ENCODE measurements at regions not wholly inside any gene's neighbourhood (a gene's known extent, or its start where the extent isn't known, plus 50 kb on each side); places are given as distances from the start of the nearest gene placed in this dataset.

DNA sequence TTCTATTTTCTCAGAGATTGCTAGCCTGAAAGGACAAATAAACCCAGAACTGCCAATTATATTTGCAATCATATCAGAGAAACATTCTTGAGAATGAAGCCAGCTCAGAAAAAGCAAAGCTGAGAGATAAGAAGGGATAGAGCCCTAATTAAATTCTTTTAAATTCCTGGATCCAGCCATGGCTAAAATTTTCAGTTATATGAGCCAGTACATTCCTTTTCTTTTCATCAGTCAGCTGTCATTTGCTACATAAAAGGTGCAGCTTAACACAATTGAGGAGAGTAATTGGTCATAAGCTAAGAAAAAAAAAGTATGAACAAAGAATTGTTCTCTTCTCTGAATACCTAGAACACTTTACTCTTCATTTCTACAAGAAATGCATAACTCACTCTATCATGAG is 303.5 kb upstream of the FIGN start:
- no peaks in the 10 kb centered on the region for H3K23me2 ChIP-seq (ENCODE audit: low read depth, low read length)
- no peak overlapping the region for H2BK120ac ChIP-seq (replicated peaks; ENCODE audit: low read depth, low read length)

More for the DNA sequence above, 303.5 kb upstream of the FIGN start:
- no peak overlapping the region for H4K5ac ChIP-seq (ENCODE audit: insufficient read length, low read depth, low read length)
- H3K9me3 ChIP-seq (ENCODE audit: insufficient read depth in 2 of 2, low read depth in 1 of 2, low read length in 1 of 2): no peaks in the 10 kb centered on the region
- H4K8ac ChIP-seq (ENCODE audit: extremely low read depth, insufficient read depth, low read length): no peak overlapping the region
- no peak overlapping the region for H2BK12ac ChIP-seq (ENCODE audit: low read depth, low read length)
- H3K4me2 ChIP-seq (ENCODE audit: insufficient read depth in 1 of 2, low read depth in 2 of 2, low read length in 2 of 2): no peak overlapping the region
- no peak overlapping the region for H3K9ac ChIP-seq (replicated peaks in 1 of 4; ENCODE audit: extremely low read depth in 1 of 4, low read depth in 3 of 4, low read length in 3 of 4)
- no peaks in the 10 kb centered on the region for H3K27me3 ChIP-seq (replicated peaks in 1 of 4; ENCODE audit: control insufficient read depth in 3 of 4, extremely low read depth in 1 of 4, insufficient read depth in 3 of 4, low read length in 3 of 4)
- H3K23ac ChIP-seq (ENCODE audit: insufficient read length): no peak overlapping the region
- no peaks in the 10 kb centered on the region for H4K20me1 ChIP-seq (replicated peaks in 1 of 2; ENCODE audit: control insufficient read depth in 1 of 2, insufficient read depth in 2 of 2, low read length in 2 of 2)
- no peak overlapping the region for H3K4me3 ChIP-seq (ENCODE audit: extremely low read depth in 1 of 4, insufficient read depth in 2 of 4, low read depth in 3 of 4, low read length in 4 of 4)
- no peaks in the 10 kb centered on the region for H3K79me2 ChIP-seq (ENCODE audit: control insufficient read depth in 1 of 2, insufficient read depth in 2 of 2, low read length in 2 of 2)
- no peak overlapping the region for H3K14ac ChIP-seq (ENCODE audit: insufficient read length)
- ChIA-PET POLR2A (ENCODE audit: partially characterized antibody) (no interaction called here), CTCF (ENCODE audit: partially characterized antibody) (no interaction called here)
- no peak overlapping the region for H2BK5ac ChIP-seq (ENCODE audit: low read depth, low read length)
- no peak overlapping the region for H3K56ac ChIP-seq (replicated peaks; ENCODE audit: insufficient read length, low read depth, low read length)
- H3K18ac ChIP-seq (ENCODE audit: extremely low read depth, low read length): no peak overlapping the region
- FAIRE-seq: no peak
- no peak overlapping the region for H3K27ac ChIP-seq (ENCODE audit: low read depth, low read length)
- H3K4me1 ChIP-seq (replicated peaks in 1 of 4; ENCODE audit: control insufficient read depth in 3 of 4, insufficient read depth in 4 of 4, low read length in 3 of 4): no peaks in the 10 kb centered on the region
- DNase-seq (ENCODE audit: low read depth in 1 of 2, low spot score in 2 of 2): no peak
- H2AFZ ChIP-seq (ENCODE audit: low read length): no peak overlapping the region
- H3K36me3 ChIP-seq (ENCODE audit: control insufficient read depth in 2 of 4, insufficient read depth in 4 of 4, low read length in 3 of 4): no peaks in the 10 kb centered on the region
- no peak for TF ChIP-seq POU5F1 (IDR thresholded peaks at IDR 0.05; ENCODE audit: low read depth, low read length)
- TF ChIP-seq POLR2AphosphoS5 (IDR thresholded peaks at IDR 0.05; ENCODE audit: low read depth, low read length): no peak
- TF ChIP-seq CREB1 (IDR thresholded peaks at IDR 0.05): no peak
- TF ChIP-seq EGR1 (IDR thresholded peaks at IDR 0.05; ENCODE audit: borderline replicate concordance, low read depth, low read length): no peak
- no peak for TF ChIP-seq YY1 (IDR thresholded peaks at IDR 0.05; ENCODE audit: low read depth, low read length)
- TF ChIP-seq SIX5 (IDR thresholded peaks at IDR 0.05; ENCODE audit: low read depth, low read length): no peak
- no peak for TF ChIP-seq BCL11A (IDR thresholded peaks at IDR 0.05; ENCODE audit: low read depth in 2 of 2, low read length in 2 of 2)
- TF ChIP-seq KDM4A (IDR thresholded peaks at IDR 0.05; ENCODE audit: low read depth, low read length, severe bottlenecking): no peak
- TF ChIP-seq RNF2 (IDR thresholded peaks at IDR 0.05; ENCODE audit: borderline replicate concordance, low read depth, low read length, missing control alignments, poor library complexity, severe bottlenecking): no peak
- TF ChIP-seq NRF1 (IDR thresholded peaks at IDR 0.05; ENCODE audit: low read depth, low read length): no peak
- TF ChIP-seq CTCF (IDR thresholded peaks at IDR 0.05; ENCODE audit: control extremely low read depth in 1 of 3, insufficient read depth in 1 of 3, low read depth in 1 of 3, low read length in 3 of 3): no peak
- TF ChIP-seq HDAC2 (IDR thresholded peaks at IDR 0.05; ENCODE audit: borderline replicate concordance in 1 of 2, low read depth in 2 of 2, low read length in 2 of 2): no peak
- H2BK20ac ChIP-seq (ENCODE audit: low read length): no peak overlapping the region
- no peaks in the 10 kb centered on the region for H3K79me1 ChIP-seq (ENCODE audit: low read depth, low read length)
- H2AK5ac ChIP-seq (ENCODE audit: low read depth, low read length): no peak overlapping the region
- no peak overlapping the region for H4K91ac ChIP-seq (replicated peaks; ENCODE audit: insufficient read length, low read length)
- no peak overlapping the region for H2BK15ac ChIP-seq (ENCODE audit: low read length)
- H3K4ac ChIP-seq (replicated peaks; ENCODE audit: insufficient read length, low read depth, low read length): no peak overlapping the region

Data from H1 (cell line).